GM21576 (cell line): ENCODE measurements at regions not wholly inside any gene's neighbourhood (a gene's known extent, or its start where the extent isn't known, plus 50 kb on each side); places are given as distances from the start of the nearest gene placed in this dataset.
"Not testable (repeated sequence)": the region's sequence is repeated elsewhere in the genome, so short reads cannot be mapped to it uniquely, and the experiment has no call there.

ENCODE experiments used
- ATAC-seq: cut with Tn5 transposase; IDR thresholded peaks from one replicate; pipeline ENCODE4 v1.9.1; 2021; ENCODE audit warnings: mild to moderate bottlenecking, moderate library complexity; ENCODE audit not compliant: unreplicated experiment

GRCh38 chr6:14583826-14584225, 466.3 kb downstream of the CD83 start:
- ATAC-seq = no peak

- ATAC-seq = no peak
Measured at GRCh38 chr6:14584450-14584849, 466.9 kb downstream of the CD83 start.

DNA sequence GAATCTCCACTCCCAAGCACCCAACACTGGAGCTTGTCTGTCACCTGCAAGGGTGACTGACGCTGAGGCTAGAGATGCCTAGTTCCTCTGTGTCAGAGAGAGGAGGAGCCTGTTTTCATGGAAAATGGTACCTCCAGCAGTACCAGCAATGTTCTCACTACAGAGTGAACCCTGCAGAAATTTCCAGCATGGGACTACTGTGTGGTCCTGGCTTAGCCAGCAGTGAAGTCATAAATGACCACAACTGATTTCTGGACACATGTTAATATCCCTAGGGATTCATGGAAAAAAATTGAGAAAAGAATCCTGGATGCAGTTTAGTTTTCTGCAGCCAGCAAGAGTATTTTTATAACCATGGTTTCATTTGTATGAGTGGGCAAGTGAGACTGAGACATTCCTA, 468.1 kb downstream of the CD83 start:
- no peak for ATAC-seq

DNA sequence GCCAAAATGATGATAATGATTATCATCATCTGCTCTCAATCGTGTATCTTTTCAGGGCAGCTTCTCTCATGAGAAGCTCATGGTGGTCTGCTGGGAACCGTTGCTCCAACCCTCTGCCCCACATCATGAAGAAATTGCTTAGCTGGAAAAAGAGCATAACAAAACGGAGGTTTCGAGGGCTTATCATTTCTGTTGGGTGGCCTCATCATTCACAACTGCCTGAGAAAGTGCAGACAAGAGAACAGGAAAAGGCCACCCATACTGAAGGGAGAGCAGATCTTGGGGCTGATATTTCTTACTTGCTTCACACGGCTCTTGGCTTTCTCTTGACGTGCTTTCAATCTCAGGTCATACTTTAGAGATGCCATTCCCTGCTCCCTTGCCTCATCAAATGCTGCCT, 471.6 kb downstream of the CD83 start:
- ATAC-seq = no peak

DNA sequence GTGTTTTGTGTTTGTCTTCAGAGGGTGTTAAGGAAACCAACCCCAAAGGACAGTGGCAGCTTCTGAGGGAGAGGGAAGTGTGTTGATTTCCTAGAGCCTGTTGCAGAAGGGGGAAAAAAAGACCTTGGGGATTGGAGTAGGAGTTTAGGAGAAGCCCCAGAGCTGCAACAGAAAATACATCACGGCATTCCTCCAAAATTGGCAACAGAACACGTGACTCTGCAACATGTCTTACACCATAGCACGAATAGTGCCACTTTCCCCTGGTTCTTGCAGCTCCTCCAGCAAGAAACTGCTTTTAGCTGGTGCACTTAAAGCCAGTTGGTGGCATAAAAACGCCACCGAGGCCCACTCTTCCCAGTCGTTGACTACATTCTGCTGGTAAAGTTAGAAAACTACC, 473.0 kb downstream of the CD83 start:
- ATAC-seq = no peak

DNA sequence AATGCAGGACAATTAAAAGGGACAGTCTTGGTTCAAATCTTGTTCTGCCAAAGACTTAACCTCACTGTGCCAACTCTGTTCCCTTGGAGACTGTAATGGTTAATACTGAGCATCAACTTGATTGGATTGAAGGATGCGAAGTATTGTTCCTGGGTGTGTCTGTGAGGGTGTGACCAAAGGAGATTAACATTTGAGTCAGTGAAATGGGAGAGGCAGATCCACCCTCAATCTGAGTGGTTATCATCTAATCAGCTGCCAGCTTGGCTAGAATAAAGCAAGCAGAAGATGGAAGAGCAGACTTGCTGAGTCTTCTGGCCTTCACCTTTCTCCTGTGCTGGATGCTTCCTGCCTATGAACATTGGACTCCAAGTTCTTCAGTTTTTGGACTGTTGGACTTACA, 474.4 kb downstream of the CD83 start:
- ATAC-seq = no peak

- no peak for ATAC-seq
Measured at GRCh38 chr6:14593286-14593685, 475.7 kb downstream of the CD83 start.

DNA sequence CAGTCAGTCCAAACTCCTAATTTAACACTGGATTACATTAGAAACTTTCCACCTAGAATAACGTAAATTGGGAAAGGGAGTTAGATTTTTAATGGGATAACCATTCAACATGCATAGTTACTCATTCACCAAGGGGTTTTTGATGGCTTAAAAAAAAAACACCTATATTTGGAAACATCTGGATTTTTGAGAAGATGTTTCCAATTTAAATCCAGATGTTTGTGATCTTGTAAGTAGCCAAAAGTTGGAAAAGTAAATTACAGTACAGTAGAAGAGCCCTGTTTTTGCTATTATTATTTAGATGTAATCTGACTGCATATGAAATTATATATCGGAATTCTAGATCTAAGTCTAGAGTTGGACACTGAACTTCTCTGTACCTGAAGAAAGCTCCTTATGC, 478.2 kb downstream of the CD83 start:
- no peak for ATAC-seq

DNA sequence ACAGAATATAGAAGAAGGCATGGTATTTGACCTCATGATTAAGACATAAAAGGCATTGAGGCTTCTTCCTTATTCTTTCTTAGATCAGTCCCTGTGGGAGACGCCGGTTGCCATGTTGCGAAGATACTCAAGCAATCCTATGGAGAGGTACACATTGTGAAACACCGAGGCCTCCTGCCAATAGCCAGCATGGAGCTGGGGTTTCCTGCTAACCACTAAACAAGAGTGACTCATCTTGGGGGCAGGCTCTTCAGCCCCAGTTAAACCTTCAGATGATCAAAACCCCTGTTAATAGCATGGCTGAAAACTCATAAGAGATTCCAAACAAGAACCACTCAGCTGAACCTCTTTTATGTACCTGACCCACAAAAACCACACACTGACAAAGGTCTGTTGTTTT, 478.8 kb downstream of the CD83 start:
- ATAC-seq = no peak

DNA sequence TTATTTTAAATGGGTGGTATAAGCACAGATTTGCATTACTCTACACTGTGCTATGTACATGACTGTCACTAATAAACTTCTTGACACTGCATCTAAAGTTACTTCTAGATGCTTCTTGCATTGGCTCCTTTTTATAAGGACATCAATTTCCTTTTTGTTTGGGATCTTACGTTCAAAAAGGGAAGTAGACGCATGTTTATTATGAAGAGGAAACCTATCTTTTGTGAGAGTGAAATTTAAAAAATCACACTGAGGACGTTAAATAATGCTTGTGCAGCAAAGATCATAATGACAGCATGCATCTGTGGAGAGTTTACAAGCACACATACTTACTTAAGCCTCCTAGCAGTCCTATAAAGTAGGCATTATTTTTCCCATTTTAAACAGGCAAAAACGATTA, 479.5 kb downstream of the CD83 start:
- ATAC-seq = no peak

DNA sequence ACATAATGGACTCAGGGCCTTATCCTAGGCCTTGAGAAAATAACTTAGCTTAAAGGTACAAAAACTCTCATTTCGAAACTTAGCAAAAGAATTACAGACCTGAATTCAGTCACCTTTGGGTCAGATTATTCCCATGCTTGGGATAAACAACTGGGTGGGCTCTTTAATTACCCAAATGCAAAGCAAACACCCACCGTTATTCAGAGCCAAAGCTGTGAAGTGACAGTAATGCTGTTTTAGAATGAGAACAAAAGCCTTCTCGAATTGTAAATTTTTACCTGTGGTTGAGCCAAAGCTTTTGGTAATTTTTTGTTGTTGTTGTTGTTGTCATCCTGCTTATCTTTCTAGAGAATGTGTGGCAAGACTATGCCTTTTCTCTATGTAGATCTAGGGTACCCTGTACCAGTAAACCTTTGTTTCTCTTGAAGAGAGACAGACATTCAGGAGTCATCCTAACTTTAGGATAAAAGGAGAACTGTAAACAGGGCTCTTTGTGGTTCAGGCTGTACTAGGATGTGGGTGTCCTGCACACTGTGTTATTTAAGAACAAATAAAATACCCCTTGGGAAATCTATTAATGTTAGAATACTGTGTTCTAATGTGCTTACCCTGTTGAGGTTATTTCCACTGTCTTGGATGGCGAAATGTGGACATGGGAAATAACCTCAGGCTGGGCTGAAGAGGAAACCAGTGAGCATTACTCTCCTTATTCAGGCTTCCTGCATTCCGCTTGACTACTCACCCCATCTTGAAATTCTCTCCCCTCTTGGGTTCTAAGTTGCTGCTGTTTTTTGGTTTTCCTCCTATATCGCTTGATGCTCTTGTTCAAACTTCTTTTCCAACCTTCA, 480.7 kb downstream of the CD83 start:
- no peak for ATAC-seq

- not testable (repeated sequence) for ATAC-seq
Measured at GRCh38 chr6:14600306-14600705, 482.7 kb downstream of the CD83 start.

DNA sequence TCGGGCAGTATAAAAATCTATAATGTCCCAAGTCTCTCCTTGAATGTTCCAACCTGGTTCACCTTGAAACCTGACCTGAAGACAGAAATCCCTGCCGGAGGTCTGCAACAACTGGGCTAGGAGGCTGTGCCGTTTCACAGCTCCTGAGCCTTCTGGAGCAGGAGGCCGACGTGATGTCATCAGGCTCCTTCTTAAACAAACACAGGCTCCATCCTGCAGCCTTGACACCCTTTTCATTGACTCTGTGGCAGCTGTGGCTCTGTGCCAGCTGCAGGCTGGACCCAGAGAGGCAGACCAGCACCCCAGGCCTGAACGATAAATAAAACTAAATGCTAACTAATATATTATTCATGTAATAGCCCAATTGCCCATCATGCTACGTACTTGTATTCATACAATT, 483.9 kb downstream of the CD83 start:
- ATAC-seq = no peak

DNA sequence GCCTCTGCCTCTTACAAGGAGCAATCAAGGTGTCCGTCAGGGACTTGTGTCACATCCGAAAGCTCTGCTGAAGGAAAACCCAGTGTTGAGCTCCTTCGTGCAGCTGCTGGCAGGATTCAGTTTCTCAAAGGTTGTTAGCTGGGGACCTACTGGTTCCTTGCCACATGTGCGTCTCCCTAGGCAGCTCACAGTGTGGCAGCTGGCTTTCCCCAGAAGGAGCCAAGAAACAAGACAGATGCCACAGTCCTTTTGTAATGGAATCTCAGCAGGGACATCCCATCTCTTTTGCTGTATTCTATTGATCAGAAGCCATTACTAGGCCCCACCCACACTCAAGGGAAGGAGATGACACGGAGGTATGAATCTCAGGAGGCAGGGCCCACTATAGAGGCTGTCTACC, 488.8 kb downstream of the CD83 start:
- no peak for ATAC-seq

GRCh38 chr6:14610141-14610540, 492.6 kb downstream of the CD83 start:
- ATAC-seq = no peak

- ATAC-seq = no peak
Measured at GRCh38 chr6:14612016-14612980, 494.7 kb downstream of the CD83 start.

GRCh38 chr6:14614631-14615030, 497.1 kb downstream of the CD83 start:
- ATAC-seq = no peak

DNA sequence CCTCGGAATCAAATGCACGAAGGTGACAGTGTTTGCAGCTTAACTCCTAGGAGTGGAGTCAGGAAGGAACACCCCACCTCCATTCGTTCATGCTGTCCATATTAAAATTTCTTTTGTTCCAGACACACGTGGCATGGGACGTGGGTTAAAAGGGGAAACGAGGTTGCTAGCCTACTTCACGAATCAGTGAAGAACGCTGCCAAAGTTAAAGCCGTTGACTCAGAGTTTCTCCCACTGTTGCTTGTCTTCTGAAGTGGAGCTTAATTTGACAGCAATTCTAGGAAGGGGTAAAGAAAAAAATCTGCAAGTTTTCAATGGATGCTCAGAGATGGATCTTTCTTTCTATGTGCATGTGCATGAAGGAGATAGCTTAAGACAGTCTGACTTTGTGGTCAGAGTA, 499.1 kb downstream of the CD83 start:
- ATAC-seq = no peak

DNA sequence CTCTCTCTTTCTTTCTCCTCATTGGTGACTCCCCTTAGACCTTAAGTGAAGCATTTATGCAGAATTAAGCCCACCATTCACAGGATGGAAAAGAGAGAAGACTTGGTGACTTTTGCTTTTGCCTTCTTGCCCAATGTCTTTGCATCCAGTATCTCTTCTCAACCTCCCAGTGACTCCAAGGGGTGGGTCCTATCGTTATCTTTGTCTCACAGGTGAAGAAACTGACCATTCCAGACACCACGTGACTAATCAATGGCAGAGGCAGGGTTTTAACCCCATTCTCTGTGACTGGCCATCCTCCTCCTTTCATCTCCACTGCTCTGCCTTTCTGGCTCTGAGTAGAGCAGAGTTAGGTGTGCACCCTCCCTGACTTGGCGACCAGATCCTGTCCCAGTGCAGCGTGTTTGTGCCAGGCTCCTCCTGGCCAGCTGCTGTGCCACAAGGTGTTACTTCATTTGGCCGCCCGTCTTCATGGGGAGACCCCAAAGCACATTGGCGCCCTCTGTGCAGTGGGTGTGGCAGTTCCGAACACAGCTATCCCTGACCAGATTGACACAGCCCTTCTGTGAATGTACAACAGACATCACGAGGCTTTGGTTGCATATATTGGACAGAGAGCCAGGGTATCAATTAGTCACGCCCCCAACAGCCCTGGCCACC, 501.3 kb downstream of the CD83 start:
- ATAC-seq = no peak

DNA sequence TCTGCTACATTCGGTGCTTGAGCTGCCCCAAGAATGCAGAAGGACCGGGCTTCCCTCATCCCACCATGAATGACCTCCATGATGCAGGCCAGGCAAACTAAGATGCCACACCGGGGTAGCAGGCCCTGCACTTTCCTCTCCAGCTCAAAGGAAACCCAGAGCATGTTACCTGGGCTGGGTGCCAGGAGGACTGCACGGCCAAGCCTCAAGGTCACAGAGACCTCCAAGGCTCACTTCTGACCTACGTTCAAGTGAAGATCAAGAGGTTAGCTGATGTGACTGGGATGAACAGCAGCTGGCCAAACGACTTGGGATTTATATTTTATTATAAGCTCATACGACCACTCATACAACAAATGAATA, 501.8 kb downstream of the CD83 start:
- no peak for ATAC-seq

GRCh38 chr6:14620522-14620921, 502.9 kb downstream of the CD83 start:
- ATAC-seq = no peak

DNA sequence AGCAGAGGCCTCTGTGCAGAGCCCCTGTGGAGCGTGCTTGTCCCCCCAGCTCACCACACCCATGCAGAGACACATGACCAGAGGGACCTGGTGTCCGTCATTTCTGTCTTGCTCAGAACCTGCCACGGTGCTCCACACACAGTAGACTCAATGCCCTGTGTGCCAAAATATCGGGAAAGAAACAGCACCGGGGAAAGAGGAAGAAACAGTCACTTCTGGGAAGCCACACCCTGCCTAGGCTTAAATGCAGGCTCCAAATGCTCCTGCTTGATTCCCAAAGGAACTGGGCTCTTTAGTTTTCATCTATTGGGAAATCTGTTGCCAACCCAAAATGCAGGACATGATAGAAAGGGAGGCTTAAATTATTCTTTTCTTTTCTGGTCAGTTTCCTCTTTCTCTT, 503.9 kb downstream of the CD83 start:
- no peak for ATAC-seq
